GM18870 (cell line): ENCODE measurements at regions not wholly inside any gene's neighbourhood (a gene's known extent, or its start where the extent isn't known, plus 50 kb on each side); places are given as distances from the start of the nearest gene placed in this dataset.
"Not testable (repeated sequence)": the region's sequence is repeated elsewhere in the genome, so short reads cannot be mapped to it uniquely, and the experiment has no call there.

Experiments
- ATAC-seq: cut with Tn5 transposase; IDR thresholded peaks from one replicate; pipeline ENCODE4 v1.9.1; 2021; ENCODE audit warnings: moderate library complexity; ENCODE audit not compliant: unreplicated experiment

DNA sequence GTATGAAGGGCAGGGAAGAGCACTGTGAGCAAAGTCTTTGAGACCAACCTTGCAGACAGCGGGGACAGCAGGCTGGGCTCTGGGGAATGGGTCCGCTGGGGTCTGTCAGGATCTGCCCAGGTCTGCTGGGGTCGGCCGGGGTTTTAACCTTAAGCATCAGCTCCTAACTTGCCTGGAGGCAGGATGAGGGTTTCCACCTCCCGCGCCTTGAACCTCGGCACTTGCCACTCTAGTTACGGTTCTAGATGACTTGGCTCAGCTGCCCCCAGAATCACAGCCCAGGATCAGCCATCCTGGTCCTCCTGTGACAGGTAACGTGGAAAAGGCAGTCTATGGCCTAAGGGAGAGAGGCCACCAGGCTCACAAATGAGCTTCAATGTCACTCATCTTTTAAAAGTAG is 50.4 kb upstream of the CACUL1 start:
- ATAC-seq = no peak

DNA sequence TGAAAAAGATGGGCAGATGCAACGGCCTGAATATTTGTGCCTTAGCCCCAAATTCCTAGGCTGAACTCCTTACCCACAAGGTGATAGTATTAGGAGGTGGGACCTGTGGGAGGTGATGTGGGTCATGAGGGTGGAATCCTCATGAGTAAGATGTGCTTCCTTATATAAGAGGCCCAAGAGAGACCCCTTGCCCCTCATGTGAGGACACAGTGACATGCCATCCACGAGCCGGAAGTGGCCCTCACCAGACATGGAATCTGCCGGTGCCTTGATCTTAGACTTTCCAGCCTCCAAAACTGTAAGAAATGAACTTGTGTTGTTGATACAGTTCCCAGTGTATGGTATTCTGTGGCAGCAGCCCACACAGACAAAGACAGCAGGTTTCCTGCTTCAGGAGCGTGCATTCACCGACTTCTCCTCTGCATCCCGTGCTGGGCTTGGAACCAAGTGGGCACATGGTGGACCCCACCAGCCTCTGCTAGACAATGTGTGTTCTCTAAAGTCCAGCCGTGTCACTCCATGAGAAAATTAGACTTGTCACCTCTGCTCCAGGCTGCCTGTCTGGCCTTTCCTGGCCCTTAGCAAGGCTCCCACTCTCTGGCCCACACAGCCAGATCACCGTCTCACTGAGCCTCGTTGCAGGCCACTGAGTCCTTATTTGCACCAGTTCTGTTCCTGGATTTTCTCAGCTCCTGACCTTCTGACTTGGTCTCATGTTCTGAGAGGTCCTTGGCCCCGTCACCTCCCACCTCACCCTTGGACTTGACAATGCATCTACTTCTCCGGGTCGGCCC is 52.9 kb upstream of the CACUL1 start:
- ATAC-seq = no peak

DNA sequence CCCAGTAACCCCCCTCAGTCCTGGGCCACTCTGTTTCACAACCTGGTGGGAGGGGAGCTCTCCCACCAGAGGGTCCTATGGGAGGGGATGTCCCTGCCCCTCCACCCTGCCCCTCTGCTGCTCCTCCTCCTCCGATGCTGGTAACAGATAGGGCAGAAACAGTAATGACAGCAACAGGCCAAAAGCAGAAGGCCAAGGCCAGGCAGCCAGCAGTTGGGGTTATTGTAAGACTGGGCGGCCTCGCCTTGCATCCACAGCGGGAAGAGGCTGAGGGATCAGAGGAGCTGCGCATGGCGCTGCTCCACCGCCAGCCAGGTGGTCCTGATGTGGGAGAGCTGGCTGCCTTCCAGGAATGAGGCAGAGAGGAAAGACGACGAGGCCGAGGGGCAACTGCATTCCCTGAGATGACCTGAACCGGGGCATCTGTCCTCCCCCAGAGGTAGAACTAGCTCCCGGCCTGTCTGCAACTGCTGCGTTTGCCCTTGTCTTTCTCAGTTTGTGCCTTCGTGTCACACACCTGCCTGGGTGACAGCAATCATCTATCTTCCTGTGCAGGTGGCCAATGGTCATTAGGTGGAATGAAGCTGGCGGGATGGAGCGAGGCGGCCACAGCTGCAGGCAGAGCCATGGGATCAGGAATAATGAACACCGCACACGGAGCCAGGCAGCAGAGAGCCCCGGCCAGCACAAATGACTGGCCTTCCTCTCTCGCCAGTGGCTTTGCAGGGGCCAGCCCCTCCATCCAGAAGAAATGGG is 54.0 kb upstream of the CACUL1 start:
- no peak for ATAC-seq

DNA sequence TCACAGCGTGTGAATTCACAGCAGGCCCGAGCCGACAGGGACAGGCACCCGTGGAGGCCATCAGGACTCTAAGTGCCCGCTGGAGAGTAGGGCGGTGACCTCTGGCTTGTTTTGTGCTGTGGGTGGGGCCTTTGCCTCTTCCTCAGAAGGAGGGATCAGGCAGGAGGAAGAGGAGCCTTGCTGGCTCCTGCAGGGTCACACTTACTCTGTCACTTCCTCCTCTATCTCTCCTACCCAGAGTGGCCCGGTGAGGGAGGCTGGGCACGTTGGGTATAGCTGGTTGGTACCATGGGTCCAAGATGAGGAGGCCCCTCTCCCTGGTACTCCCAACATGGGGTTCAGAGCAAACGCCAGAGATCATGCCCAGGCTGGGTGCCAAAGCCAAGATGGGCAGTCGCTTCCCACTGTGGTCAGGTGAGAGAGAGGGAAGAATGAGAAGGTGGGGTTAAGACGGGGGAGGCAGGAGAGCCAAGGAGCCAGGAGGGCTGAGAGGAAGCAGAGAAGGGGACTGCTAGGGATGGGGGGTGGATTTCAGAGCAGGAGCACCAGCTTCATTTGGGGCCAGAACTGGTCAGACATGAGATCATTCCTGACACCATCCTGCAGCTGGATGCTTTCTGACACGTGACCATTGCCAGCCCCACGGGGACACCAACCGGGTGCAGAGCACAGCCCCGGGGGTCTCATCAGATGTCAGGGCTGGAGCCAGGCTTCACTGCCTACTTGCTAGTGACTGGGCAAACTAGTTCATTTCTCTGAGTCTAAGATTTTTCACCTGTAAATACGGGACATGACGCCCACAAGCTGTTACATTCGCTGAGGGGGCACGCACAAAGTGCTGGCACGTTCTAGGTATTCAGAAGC is 54.8 kb upstream of the CACUL1 start:
- no peak for ATAC-seq

DNA sequence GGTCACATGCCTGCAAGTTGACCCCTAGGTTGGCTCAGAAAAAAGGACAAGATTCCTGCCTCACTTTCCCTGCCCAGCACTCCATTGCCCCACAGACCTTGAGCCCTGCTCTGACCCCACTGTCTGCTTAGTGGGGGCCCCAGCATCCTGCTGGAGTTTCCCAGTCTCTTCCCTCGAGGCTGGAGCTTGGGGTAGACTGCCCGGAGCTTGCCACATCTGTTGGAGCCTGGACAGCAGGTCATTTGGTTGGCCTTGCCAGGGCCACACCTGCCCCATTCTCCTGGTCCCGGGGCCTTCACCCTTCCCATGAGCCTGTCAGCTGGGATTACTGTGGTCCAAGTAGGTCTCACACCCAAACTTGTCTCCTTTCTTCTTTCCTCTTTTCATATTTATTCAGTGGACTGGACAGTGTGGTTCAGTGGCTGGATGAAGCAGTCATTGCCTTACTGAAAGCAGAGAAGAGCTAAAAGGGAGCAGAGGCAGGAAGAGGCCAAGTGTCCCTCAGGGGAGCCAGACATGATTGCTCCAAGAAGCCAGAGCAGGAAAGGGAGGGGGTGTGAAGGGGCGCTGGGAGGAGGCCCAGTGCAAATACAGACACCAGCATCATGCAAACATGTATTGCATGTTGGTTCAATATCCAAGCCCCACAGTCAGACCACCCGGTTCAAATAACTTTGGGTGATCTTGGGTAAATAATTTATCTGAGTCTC is 56.2 kb upstream of the CACUL1 start:
- no peak for ATAC-seq

DNA sequence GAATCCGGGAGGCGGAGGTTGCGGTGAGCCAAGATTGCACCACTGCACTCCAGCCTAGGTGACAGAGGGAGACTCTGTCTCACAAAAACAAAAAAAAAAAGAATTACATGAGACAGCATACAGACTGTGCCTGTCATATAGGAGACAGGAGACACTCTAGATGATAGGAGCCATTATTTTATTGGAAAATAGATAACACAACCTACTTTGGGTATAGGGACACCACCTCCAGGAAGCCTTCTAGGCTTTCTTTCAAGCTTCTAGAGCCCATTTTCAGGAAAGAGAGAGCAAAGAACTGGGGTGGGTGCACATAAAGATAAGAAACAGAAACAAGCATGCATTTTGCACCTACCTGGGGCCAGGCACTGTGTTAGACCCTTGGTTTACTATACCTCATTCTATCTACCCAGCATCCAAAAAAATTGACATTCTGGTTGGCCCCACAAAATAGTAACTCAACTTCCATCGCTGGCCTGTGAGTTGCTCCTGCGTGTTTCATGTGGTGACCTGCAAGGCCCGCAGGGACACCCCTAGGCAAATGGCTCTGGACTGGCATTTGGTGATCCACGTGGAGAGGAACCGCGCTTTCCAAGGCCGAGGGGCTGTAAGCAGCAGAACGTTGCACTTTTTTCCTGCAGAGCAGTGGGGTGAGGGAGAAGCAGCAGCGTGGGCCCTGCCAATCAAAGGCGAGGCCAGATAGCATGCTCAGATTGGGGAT is 57.1 kb upstream of the CACUL1 start:
- ATAC-seq = no peak

DNA sequence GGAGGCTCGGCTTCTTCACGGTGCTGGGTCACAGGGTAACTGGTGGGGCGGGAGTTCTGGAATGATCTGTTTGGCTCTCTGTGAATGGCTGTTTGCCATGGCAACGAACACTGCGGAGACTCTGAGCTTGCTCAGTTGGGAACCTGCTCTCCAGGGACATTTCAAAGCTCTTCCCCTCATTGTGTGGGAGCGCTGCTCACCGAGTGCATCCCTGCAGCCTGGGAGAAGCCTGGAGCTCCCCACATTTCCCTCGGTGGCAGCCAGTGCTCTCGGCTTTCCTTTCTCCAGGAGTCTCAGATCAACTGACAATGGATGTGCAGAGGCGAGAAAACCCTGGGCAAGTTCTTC is 57.6 kb upstream of the CACUL1 start:
- no peak for ATAC-seq

DNA sequence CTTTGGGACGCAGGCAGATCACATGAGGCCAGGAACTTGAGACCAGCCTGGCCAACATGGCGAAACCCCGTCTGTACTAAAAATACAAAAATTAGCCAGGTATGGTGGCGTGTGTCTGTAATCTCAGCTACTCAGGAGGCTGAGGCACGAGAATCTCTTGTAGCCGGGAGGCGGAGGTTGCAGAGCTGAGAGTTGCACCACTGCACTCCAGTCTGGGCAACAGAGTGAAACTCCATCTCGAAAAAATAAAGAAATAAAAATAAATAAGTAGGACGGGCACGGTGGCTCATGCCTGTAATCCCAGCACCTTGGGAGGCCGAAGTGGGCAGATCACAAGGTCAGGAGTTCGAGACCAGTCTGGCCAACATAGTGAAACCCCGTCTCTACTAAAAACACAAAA is 58.2 kb upstream of the CACUL1 start:
- not testable (repeated sequence) for ATAC-seq

DNA sequence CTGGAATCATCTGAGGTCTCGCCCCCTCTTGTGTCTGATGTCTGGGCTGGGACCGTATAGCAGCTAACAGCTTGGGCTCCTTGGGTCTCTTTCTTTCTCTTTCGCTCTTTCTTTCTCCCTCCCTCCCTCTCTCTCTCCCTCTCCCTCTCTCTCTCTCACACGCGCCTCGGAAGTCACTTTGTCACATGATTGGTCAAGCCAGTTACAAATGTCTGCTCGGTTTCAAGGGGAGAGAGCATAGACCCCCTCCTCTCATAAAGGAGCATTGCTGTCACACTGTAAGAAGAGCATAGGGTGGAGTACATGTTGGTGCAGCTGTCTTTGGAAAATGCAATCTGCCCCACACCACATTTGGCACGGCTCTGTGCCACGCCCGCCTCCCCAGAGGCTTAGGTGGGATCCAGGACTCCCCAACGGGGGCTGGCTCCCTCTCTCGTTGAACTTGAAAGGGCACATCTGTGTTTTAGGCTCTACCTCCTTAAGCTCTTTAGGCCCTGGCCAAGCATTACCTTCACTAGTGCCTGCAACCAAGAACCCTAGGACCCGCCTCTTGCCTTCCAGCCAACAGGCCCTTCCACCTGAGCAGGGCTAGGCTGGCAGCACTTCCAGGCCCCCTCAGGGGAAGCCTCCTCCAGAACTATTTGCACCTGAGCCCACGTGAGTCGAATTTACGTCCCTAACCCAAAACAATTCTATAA is 61.9 kb upstream of the CACUL1 start:
- ATAC-seq = no peak

DNA sequence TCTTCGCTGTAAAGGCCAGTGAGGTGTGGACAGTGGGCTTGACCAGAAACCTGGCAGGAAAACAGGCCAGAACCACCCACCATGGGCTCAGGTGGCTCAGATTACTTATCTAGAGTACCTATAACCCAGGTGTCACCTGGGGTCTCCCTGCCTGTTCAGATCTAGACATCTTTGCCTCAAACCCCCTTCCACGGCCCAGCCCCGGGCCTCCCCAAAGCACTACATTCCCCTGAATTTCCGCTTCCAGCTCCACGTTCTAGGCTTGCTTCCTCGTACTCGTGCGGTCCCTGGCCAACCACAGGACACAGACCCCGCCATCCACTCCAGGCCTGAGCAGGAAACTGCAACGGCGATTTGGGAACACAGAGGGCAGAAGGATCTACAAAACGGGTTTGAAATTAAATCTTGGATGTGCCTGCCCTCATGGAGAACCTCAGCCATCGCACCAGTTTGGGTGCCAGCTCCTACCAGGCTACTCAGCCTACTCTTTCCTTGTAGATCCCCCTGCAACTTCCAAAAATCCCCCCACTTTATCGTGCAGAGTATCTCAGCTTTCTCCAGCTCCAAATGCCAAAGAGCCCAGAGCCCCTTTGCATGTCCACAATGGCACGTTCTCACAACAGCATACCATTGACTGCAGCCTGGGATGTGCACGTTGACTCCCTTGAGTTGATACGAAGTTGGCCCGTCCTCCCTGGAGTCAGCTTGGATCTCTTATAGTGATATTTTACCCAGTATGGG is 62.7 kb upstream of the CACUL1 start:
- ATAC-seq = no peak

DNA sequence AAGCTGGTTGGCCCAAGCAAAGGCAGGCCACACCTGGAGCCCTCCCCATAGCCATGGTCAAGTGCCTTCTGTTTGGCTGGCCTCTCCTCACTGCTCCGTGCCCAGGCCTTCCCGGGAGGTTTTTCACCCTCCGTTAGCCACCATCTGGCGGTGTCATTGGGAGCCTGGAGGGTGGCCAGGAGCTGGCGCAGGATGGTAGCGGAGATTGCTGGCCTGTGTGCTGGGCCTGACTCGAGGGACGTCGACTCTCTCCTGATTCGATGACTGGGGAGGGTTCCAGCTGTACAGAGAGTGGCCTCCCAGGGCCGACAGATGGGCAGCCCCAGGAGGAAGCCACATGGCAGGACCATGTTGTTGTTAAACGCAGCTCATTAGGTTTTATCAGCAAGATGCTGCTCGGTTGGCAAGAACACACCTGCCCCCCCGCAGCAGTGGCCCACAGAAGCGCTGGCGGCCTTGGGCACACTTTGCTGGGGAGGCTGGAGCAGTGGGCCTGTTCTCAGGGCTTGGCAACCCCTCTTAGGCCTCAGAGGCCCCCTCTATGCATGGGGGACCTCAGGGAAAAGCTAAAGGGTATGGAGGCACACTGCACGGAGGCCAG is 64.0 kb upstream of the CACUL1 start:
- no peak for ATAC-seq

DNA sequence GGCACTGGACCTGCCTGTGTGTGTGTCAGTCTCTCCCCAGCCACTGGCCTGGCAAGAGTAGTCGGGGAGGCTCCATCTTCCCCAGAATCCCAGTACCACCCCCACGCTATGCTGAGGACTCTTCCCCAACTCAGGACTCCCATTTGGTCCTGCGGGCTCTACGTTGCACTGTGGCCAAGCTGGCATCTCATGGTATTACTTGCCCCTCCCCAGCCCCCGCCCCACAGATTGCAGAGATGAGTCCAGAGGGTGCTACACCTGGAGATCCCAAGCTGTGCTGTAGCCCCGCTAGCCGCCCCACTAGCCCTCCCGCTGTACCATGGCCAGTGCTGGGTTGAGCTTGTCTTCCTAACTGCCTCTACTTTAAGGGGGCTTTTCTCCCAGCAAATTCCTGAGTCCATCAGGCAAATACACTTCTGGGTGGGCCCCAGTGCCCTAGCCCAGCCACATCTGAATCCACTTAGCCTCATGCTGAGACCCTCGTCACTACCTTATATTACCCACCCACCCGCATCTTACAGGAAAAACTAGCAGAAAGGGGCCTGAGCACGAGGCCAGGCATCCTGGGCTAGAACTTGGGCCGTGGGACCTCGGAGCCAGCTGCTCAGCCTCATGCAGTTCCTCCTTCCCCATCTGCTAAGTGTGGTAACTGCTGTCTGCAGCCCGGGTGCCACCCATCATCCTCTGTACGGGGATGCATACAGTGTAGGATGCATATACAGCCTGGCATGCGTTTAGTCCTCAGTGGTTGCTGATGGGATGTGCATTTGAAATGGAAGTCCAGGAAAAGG is 65.8 kb upstream of the CACUL1 start:
- no peak for ATAC-seq

DNA sequence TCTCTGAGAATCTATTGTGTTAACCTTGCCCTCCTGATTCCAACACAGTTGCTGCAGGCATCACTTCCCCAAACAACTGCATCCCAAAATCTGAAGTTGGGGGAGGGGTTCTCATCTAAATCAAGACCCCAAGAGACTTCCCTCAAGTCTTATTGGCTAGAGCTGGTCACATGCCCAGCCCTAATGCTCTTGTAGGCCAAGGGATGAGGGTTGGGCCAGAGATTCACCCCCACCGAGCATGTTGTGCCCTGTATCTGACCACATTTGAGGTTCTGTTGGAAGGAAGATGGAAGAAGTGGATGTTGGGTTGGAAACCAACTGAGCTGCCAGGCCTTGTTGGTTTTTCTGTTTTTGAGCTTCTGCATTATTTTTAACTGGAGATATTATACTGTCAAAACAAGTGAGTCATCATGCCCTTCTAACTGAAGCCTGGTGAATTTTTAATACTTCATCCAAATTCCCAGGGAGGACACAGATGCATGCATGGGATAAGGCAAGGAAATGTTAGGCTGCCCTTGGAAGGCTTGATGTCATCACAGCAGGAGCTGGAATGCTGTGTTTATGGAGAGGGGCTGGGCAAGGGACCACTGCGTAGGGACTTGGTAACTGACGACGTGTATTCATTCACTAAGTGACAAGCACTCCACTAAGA is 68.6 kb upstream of the CACUL1 start:
- no peak for ATAC-seq

DNA sequence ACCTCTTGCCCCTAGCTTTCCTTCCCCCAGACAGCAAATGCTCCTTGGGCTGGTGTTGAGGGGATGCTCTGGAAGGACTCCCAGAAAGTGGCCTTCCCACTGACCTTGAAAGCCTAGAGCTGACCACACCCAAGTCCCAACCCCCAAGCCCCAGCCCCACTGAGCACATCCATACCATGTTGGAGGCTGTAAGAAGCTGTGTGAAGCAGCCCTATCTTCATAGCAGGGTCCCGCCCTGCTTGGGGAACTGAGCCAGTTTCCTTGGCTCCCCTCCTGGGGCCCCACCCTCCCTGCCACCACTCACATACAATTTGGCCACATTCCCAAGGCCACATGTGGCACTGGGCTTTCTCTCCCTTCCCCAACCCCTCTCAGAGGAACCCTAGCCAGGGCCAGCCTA is 72.3 kb upstream of the CACUL1 start:
- no peak for ATAC-seq

DNA sequence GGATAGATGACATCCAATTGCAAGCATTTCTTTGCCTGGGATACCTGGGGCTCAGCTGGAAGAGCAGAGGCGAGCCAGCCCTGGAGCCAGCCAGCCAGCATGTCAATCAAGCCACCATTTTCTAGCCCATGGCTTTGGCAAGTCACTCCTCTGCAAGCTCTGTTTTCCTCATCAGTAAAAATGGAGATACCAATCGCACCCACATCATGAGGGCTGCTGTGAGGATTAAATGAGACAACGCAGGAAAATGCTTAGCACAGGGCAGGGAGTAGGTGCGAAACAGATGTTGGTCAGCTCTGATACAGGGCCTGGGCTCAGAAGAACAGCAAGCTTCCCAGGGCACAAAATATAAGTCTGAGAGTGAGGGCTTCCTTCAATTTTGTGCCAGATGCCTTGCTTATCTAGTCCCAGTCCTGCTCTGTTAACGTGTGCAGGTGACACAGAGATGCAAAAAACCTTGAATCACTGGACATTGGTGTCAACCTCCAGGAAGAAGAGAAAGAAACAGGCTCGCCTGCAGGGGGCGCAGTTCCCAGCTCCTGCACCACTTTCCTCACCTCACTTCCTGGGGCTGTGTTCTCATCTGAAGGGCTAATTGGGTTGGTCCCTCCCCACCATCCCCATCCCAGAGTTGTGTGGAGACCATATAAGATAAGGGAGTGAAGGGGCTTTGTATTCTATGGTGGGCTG is 72.8 kb upstream of the CACUL1 start:
- no peak for ATAC-seq

DNA sequence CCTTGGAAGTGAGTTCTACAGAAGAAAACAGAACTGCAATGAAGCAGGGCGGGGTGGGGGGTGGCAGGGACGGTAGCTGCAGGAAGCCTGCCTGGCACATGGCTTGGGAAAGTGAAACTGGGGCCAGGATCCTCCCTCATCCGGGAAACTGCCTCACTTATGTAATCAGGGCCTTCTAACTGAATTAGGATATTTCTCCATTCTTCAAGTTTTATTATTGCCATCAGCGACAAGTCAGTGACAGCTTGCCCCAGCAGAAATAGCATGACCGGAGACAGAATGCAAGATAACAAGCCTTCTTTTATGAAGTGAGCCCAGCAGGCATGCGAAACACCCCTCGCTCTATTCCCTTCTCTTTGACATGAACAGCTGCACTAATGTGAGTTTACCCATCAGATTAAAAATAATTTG is 77.5 kb upstream of the CACUL1 start:
- no peak for ATAC-seq

DNA sequence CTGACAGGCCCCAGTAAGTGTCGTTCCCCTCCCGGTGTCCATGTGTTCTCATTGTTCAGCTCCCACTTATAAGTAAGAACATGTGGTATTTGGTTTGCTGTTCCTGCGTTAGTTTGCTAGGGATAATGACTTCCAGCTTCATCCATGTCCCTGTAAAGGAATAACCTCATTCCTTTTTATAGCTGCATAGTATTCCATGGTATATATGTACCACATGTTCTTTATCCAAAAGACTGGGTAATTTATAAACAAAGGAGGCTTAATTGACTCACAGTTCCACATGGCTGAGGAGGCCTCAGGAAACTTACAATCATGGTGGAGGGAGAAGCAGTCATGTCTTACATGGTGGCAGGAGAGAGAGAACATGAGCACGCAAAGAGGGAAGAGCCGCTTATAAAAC is 79.6 kb upstream of the CACUL1 start:
- not testable (repeated sequence) for ATAC-seq
